GM21717 (cell line): ENCODE measurements at regions not wholly inside any gene's neighbourhood (a gene's known extent, or its start where the extent isn't known, plus 50 kb on each side); places are given as distances from the start of the nearest gene placed in this dataset.

Source experiments
- ATAC-seq: cut with Tn5 transposase; IDR thresholded peaks from one replicate; pipeline ENCODE4 v1.9.1; 2021; ENCODE audit warnings: mild to moderate bottlenecking, moderate library complexity; ENCODE audit not compliant: unreplicated experiment

GRCh38 chr6:23339268-23339667 is 769.9 kb downstream of the HDGFL1 start:
- no peak for ATAC-seq

DNA sequence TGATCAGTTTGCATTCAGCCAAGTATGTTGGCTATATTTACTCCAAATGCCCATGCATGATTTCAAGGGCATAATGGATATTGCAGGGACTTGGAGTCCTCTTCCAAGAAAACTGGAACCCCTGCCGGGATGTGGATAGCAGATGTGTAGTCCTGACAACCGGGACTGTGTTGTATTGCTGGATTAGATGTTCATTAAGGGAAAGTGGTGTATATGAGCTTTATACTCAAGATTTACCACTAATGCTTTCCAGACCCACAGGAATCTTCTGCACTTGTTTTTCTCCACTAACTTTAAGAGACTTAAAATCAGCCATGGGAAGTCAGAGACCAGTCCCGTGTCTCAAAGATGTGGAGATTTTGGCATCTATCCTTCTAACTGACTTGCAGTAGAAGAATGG is 770.9 kb downstream of the HDGFL1 start:
- no peak for ATAC-seq

- ATAC-seq = no peak
These were observed 774.4 kb downstream of the HDGFL1 start for GRCh38 chr6:23343610-23344306.

- ATAC-seq = no peak
These were observed 777.8 kb upstream of the NRSN1 start for GRCh38 chr6:23348185-23348584.

DNA sequence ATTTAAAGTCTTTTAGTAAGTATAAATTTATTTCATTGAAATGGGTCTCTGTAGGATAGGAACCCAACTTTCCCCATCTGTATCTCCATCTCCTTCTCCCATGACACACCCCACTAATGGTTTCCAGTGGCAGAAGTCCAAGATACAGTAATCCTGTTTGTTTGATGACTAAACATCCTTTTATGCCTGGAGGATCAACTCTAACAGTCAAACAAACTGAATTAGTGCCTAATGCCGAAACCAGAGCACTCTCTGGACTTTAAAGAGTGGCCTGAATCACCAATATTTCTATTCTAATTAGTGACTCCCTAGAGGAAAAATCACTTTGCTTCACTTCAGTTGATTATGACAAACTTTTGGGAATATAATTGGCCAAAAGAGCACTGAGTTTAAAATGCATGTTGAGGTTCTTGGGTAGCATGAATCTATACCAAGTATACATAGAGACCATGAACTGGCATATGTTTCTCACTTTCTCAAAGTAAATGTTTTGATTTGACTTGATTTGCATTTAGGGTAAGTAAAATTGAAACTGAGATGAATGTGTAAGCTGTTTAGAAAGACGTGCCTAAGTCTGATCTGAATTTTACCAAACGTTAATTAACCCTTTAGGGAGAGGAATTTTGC is 776.4 kb upstream of the NRSN1 start:
- no peak for ATAC-seq

DNA sequence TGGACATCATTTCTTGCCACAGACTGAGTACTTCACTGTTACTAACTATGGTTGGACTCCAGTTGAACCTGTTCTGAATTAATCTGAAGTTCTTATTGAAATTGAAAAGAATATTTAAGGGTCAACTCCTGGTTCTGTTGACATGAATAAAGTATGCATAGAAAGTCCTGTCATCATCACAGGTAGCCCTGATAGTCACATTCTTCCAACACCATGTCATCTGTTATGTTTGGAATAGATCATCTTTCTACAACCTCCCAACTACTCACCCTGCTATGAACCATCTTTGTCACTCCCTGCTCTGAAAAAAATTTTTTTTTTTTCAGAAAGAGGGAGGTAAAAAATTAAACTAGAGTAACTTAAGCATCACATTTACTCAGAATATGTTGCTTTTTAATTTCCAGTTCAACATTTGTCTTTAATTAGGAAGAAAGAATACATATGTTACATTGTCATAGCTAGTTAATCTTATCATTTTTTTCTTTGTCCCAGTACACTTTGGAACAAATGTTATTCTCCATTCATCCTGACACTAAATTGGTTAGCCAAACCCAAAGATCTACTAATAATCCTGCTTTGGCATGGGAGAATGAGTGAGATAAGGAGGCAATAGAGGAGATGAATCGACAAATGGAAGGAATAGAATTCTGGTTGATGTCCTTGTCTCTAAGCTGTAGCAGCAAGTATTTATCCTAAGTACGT is 775.1 kb upstream of the NRSN1 start:
- ATAC-seq = no peak

- no peak for ATAC-seq
These were observed 772.0 kb upstream of the NRSN1 start for GRCh38 chr6:23354004-23354403.

DNA sequence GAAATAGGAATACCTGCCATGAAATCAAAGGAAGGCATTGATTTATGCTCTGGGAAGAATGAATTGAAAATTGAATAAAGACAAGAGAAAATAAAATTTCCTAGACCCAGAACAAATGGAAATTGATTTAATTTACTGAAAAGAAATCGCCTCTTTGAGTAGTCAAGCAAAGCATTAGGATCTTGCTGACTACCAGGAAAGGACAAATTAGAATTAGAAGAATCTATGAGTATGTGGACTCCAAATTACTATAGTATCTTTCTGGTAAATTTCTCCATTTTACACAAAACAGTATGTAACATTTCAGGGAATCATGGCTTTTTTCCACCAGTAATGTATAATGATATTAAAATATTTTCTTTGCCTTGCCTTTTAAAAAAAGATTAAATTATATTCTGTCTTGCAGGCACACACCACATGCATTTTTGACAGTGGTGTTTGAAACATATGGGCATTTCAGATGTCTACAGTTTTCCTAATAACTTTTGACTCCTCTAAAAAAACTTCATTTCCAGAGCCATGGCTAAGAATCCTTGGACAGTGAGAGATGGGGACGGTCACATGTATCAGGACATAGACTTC is 768.7 kb upstream of the NRSN1 start:
- ATAC-seq = no peak

DNA sequence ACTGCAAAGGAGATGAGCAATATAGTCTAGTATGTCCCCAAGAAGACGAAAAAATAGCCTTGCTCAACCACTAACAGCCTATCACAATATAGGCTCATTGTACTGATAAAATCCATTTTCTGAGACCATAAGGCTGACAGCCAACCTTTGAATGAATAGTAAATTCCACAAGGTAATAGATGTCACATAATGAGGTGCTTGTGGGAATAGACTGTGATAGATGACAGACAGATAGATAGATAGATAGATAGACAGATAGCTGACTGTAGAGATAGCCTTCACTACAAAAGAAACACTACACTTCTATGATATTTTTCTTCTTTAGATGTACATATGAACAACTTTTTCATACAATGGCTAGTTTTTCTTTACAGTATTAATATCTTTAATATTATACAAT is 760.3 kb upstream of the NRSN1 start:
- no peak for ATAC-seq

DNA sequence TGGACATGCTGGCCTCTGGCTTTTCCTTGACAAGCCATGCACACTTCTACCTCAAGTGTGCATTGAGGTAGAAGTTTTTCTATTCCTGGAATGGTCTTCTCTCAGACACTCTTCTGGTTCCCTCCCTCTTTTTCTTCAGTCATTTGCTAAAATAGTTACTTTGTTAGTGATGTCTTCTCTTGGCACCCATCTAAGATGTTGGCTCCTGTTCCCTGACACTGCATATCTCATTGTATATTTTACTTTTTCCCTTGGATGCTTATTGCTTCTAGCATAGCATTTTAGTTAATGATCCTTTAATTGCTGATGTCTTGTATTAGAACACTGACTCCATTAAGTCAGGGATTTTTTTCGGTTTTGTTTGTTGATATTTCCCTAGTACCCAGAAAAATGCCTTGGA is 758.7 kb upstream of the NRSN1 start:
- no peak for ATAC-seq

DNA sequence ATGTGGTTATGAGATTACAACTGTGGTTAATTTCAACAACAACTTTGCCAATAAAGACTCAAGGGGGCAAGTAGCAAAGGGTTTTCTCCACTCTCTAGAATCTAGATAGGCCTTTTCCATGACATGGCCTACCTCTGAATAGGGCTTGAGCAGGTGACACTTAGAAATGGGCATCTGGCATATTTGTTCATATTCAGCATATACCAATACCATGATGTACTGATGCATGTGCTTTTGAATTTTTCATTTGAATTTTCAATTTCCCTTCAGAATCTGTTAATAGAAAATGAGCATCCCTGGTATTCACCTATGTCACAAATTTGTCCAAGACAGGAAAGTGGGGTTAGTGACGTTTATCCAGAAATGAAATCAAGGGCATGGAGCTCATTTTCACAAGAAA is 757.5 kb upstream of the NRSN1 start:
- no peak for ATAC-seq

DNA sequence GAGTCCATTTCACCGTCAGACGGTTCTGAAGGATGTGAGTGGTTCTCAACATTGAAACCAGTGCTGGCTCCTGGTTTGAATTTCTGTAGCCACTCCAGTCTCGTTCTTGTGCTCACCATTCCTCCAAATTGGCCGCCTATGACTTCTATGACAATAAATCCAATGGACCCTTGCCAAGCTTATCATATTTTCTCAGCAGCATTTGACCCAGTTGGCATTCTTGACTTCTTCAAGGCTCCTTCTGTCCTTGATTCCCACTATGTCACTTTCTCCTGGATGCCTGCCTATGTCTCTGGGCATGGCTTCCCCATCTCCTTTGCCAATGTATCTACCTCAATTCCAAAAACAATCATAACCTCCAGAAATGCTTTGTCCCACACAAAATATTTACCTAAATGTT is 756.0 kb upstream of the NRSN1 start:
- ATAC-seq = no peak

DNA sequence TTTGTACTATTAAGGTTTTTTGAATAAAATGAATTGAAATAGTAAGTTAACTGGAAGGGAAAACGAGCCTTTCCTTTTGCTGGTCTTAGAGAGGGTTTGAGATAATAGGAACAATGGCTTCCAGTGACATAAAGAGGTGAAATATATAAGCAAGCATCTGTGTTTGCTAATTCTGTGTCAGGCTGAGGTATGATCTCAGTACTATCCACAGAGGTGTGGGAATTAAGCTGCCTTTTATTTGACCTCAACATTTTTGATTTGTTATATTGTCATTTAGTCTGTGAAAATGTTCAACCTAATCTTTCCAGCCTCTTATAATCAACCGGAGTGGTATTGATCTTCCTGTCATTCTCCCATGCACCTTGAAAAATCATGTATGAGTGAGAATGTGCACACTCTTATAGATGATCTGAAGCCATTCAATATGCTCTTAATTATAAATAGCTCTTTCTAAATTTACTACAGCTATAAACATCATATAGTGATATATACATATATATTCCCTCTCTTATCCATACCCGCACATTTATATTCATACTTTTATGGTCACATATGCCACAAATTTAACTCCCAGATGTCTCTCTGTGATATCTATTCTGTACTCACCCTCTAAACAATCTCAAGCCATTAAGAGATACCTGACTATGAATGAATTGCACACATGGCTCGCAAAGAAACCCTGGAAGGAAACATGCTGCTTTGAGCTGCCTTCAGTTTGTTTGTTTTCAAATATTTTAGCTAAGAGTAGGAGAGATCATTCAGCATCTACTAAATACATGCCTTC is 754.7 kb upstream of the NRSN1 start:
- ATAC-seq = no peak

DNA sequence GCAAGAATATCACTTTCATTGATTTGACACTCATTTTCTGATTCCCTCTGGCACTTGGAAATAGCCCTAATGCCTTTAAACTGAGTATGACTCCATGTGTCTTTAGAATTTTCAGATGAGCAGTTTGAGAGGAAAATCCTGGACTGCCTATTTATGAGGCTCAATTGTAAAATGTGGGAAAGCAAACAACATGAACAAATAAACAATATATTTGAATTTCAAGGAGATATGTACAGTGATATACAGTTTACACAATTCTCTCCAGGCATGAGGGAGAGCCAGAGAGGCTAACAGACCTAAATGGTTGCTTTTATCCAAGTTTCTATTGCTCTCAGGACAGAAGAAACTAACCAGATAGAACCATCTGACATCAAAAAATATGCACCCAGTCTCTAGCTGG is 748.2 kb upstream of the NRSN1 start:
- no peak for ATAC-seq

DNA sequence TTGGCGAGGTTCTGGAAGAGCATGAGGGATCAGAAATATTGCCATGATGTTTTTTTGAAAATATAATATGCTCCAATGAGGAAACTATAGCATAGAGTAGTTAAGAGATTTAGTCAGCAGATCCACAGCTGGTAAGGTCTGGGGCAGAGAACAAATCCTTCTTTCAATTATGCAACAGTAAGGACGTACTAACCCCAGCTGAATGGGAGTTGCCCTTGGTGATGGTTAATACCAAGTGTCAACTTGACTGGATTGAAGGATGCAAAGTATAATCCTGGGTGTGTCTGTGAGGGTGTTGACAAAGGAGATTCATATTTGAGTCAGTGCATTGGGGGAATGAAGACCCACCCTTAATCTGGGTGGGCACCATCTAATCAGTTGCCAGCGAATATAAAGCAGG is 745.5 kb upstream of the NRSN1 start:
- no peak for ATAC-seq

- ATAC-seq = no peak
These were observed 737.8 kb upstream of the NRSN1 start for GRCh38 chr6:23388086-23388783.

DNA sequence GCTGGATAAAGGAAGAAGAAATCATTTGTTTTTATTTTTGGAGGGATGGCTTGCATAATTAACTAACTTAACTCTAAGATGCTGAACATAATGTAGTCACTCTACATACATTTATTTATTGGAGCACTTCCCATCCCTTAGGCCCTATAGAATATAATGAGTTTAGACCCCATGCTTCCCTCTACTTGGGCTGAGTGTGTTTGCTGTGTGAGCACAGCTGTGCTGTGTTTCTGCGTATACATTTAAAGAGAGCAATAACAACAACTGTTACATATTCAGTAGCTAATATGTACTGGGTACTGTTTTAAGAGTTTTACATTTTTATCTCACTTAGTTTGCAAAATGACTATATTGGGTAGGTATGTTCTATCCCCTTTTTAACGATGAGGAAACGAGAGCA is 736.6 kb upstream of the NRSN1 start:
- ATAC-seq = no peak

GRCh38 chr6:23390221-23390620 is 735.8 kb upstream of the NRSN1 start:
- no peak for ATAC-seq

DNA sequence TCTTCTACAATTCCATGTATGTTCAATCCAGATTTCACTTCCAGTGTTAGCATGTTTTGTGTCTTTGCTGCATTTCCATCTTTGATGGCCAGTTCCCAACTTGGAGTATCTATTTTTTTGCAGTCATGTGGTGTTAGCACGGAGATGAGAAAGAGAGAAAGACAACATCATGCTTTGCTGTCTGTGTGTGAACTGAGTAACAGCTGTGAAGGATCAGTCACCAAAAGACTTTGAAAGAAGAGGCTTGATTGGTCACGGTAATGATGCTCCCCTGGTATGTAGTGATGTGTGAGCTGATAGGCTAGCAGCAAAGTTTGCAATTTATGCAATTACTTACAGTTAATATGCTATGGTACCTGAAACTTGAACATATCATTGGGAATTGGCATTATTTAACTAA is 731.3 kb upstream of the NRSN1 start:
- no peak for ATAC-seq

DNA sequence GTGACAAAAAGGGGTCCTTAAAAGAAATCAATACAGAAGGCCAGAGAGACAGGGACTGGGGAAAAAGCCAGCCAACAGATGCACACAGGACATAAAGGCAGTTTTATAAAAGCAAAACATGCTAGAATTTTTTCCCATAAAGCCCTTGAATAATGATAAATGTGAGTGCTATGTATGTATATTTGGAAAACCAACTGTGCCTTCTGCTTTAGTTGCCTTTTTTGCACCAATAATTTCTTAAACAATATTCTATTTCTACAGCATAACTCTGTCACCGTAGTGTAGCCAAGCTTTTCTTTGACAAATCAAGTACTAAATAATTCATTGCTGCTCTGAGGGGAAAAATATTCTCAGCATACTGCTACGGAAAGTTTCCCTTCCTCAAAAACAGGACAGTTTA is 730.6 kb upstream of the NRSN1 start:
- no peak for ATAC-seq

- no peak for ATAC-seq
These were observed 729.1 kb upstream of the NRSN1 start for GRCh38 chr6:23396949-23397348.
